ENCODE measurements at regions not wholly inside any gene's neighbourhood (a gene's known extent, or its start where the extent isn't known, plus 50 kb on each side); places are given as distances from the start of the nearest gene placed in this dataset.

- Histone ChIP-seq H4K5ac (ENCODE audit: insufficient read length, low read depth, low read length) (no peak overlapping the region), H2AK5ac (ENCODE audit: low read depth, low read length) (no peak overlapping the region), H3K27me3 (replicated peaks in 1 of 4; ENCODE audit: control insufficient read depth in 3 of 4, extremely low read depth in 1 of 4, insufficient read depth in 3 of 4, low read length in 3 of 4) (no peaks in the 10 kb centered on the region), H4K8ac (ENCODE audit: extremely low read depth, insufficient read depth, low read length) (no peak overlapping the region), H3K36me3 (ENCODE audit: control insufficient read depth in 2 of 4, insufficient read depth in 4 of 4, low read length in 3 of 4) (no peaks in the 10 kb centered on the region), H3K14ac (ENCODE audit: insufficient read length) (no peak overlapping the region), H3K18ac (ENCODE audit: extremely low read depth, low read length) (no peak overlapping the region), H3K4me2 (ENCODE audit: insufficient read depth in 1 of 2, low read depth in 2 of 2, low read length in 2 of 2) (no peak overlapping the region), H3K9me3 (ENCODE audit: insufficient read depth in 2 of 2, low read depth in 1 of 2, low read length in 1 of 2) (no peaks in the 10 kb centered on the region), H3K4me1 (replicated peaks in 1 of 4; ENCODE audit: control insufficient read depth in 3 of 4, insufficient read depth in 4 of 4, low read length in 3 of 4) (no peaks in the 10 kb centered on the region), H3K56ac (replicated peaks; ENCODE audit: insufficient read length, low read depth, low read length) (no peak overlapping the region), H2BK20ac (ENCODE audit: low read length) (no peak overlapping the region), H2AFZ (ENCODE audit: low read length) (no peak overlapping the region), H2BK120ac (replicated peaks; ENCODE audit: low read depth, low read length) (no peak overlapping the region), H4K91ac (replicated peaks; ENCODE audit: insufficient read length, low read length) (no peak overlapping the region), H2BK15ac (ENCODE audit: low read length) (no peak overlapping the region), H3K79me1 (ENCODE audit: low read depth, low read length) (no peaks in the 10 kb centered on the region), H3K23me2 (ENCODE audit: low read depth, low read length) (no peaks in the 10 kb centered on the region), H3K9ac (replicated peaks in 1 of 4; ENCODE audit: extremely low read depth in 1 of 4, low read depth in 3 of 4, low read length in 3 of 4) (no peak overlapping the region), H3K23ac (ENCODE audit: insufficient read length) (no peak overlapping the region), H3K27ac (ENCODE audit: low read depth, low read length) (no peak overlapping the region), H2BK12ac (ENCODE audit: low read depth, low read length) (no peak overlapping the region), H3K4me3 (ENCODE audit: extremely low read depth in 1 of 4, insufficient read depth in 2 of 4, low read depth in 3 of 4, low read length in 4 of 4) (no peak overlapping the region), H3K4ac (replicated peaks; ENCODE audit: insufficient read length, low read depth, low read length) (no peak overlapping the region), H2BK5ac (ENCODE audit: low read depth, low read length) (no peak overlapping the region), H3K79me2 (ENCODE audit: control insufficient read depth in 1 of 2, insufficient read depth in 2 of 2, low read length in 2 of 2) (no peaks in the 10 kb centered on the region), H4K20me1 (replicated peaks in 1 of 2; ENCODE audit: control insufficient read depth in 1 of 2, insufficient read depth in 2 of 2, low read length in 2 of 2) (no peaks in the 10 kb centered on the region)
- no peak for DNase-seq (ENCODE audit: low read depth in 1 of 2, low spot score in 2 of 2)
- TF ChIP-seq SIX5 (IDR thresholded peaks at IDR 0.05; ENCODE audit: low read depth, low read length): no peak
- no peak for TF ChIP-seq CTBP2 (IDR thresholded peaks at IDR 0.05; ENCODE audit: borderline replicate concordance, insufficient read depth, insufficient read length, low read length)
- no peak for FAIRE-seq
- CTCF ChIA-PET (ENCODE audit: partially characterized antibody): interaction anchor here (1.3 kb wide), 1 partner anchor 269 kb away, joined by 3 read pairs; no protein-coding TSS in a partner anchor
- POLR2A ChIA-PET (ENCODE audit: partially characterized antibody): no interaction called here
- WGBS, 2 experiments (ENCODE audit: extremely low coverage in 1 of 2, insufficient coverage in 1 of 2, insufficient read length in 1 of 2, insufficient replicate concordance in 2 of 2, low coverage in 1 of 2, low lambda C conversion rate in 2 of 2, missing lambda C conversion rate in 1 of 2): 97% methylated on average over 3 of the region's 3 CpGs; no CpG with 5 or more reads in 1 of the 2 experiments
Measured at GRCh38 chr7:124423863-124424262, 341.7 kb downstream of the GPR37 start.
